Smooth muscle cell (in vitro differentiated cells): ENCODE measurements at regions not wholly inside any gene's neighbourhood (a gene's known extent, or its start where the extent isn't known, plus 50 kb on each side); places are given as distances from the start of the nearest gene placed in this dataset.

Experiments used
- DNase-seq: peaks from one replicate; lab custom pipeline; 2025; ENCODE audit not compliant: unreplicated experiment; lab: John Stamatoyannopoulos, UW
- H2AFZ ChIP-seq: fragments of 200-600 bp; sonication (generic); 2 replicates; pipeline ENCODE4 v1.6.0; 2016; ENCODE audit warnings: antibody characterized with exemption, low read depth, mild to moderate bottlenecking
- H3F3A ChIP-seq: fragments of 200-600 bp; sonication (generic); 2 replicates; pipeline ENCODE4 v1.6.0; 2017; ENCODE audit warnings: antibody characterized with exemption, low read depth
- H3K27ac ChIP-seq: fragments of 200-600 bp; sonication (generic); 2 replicates; pipeline ENCODE4 v1.5.1; 2016; ENCODE audit warnings: low read depth, mild to moderate bottlenecking
- H3K27me3 ChIP-seq: fragments of 200-600 bp; sonication (generic); 2 replicates; pipeline ENCODE4 v1.6.1; 2016; ENCODE audit warnings: low read depth, mild to moderate bottlenecking
- H3K36me3 ChIP-seq: fragments of 200-600 bp; sonication (generic); 2 replicates; pipeline ENCODE4 v1.5.1; 2016; ENCODE audit warnings: low read depth
- H3K4me1 ChIP-seq: fragments of 200-600 bp; sonication (generic); 2 replicates; pipeline ENCODE4 v1.5.1; 2016; ENCODE audit warnings: low read depth
- H3K4me2 ChIP-seq: fragments of 200-600 bp; sonication (generic); 2 replicates; pipeline ENCODE4 v1.6.0; 2016; ENCODE audit warnings: mild to moderate bottlenecking
- H3K4me3 ChIP-seq: fragments of 200-600 bp; sonication (generic); 2 replicates; pipeline ENCODE4 v1.5.1; 2016; ENCODE audit warnings: mild to moderate bottlenecking
- H3K79me2 ChIP-seq: fragments of 200-600 bp; sonication (generic); 2 replicates; pipeline ENCODE4 v1.6.0; 2016; ENCODE audit warnings: low read depth, mild to moderate bottlenecking
- H3K9ac ChIP-seq: fragments of 200-600 bp; sonication (generic); 2 replicates; pipeline ENCODE4 v1.6.0; 2016; ENCODE audit warnings: low read depth
- H3K9me3 ChIP-seq: fragments of 200-600 bp; sonication (generic); replicated peaks from 2 replicates; pipeline ENCODE4 v1.5.1; 2016; ENCODE audit warnings: low read depth
- H4K20me1 ChIP-seq: fragments of 200-600 bp; sonication (generic); 2 replicates; pipeline ENCODE4 v1.6.0; 2016; ENCODE audit warnings: low read depth
- CTCF ChIP-seq: fragments of 200-600 bp; sonication (generic); IDR thresholded peaks from 2 replicates; pipeline ENCODE4 v1.5.1; 2017; ENCODE audit warnings: borderline replicate concordance, mild to moderate bottlenecking, antibody characterized with exemption; ENCODE audit not compliant: insufficient read depth, poor library complexity, severe bottlenecking
- WGBS: methylation state at CpG from one replicate; pipeline ENCODE4 v1.1.7; 2016; ENCODE audit warnings: low lambda C conversion rate; 5-methylcytosine and 5-hydroxymethylcytosine counted together

- no peak overlapping the region for H3K4me3 ChIP-seq
- no peaks in the 10 kb centered on the region for H3K79me2 ChIP-seq
- H3K27me3 ChIP-seq, result no peaks in the 10 kb centered on the region
- no peak overlapping the region for H3K4me2 ChIP-seq
- H2AFZ ChIP-seq, result no peak overlapping the region
- TF ChIP-seq CTCF, result no peak
- no peaks in the 10 kb centered on the region for H3K9me3 ChIP-seq
- no peak overlapping the region for H3K9ac ChIP-seq
- peaks cover 5% of the 10 kb centered on the region for H3F3A ChIP-seq
- H4K20me1 ChIP-seq, result no peaks in the 10 kb centered on the region
- H3K27ac ChIP-seq, result peak overlapping the region; percentile 13
- H3K4me1 ChIP-seq, result no peaks in the 10 kb centered on the region
- no peaks in the 10 kb centered on the region for H3K36me3 ChIP-seq
- 85% methylated on average over 3 of the region's 3 CpGs for WGBS
- no peak for DNase-seq
Observed at GRCh38 chr6:130520801-130521200, 155.0 kb downstream of the TMEM200A start.

GRCh38 chr6:130524552-130524951 lies 158.7 kb downstream of the TMEM200A start:
- Histone ChIP-seq H3K9me3 (no peaks in the 10 kb centered on the region), H3K27ac (no peak overlapping the region), H3K4me1 (no peaks in the 10 kb centered on the region), H3K9ac (no peak overlapping the region), H3K36me3 (no peaks in the 10 kb centered on the region), H3K4me3 (no peak overlapping the region), H3K79me2 (no peaks in the 10 kb centered on the region), H2AFZ (no peak overlapping the region), H4K20me1 (no peaks in the 10 kb centered on the region), H3K4me2 (no peak overlapping the region), H3F3A (peaks cover 3% of the 10 kb centered on the region), H3K27me3 (no peaks in the 10 kb centered on the region)
- 92% methylated on average over 5 of the region's 5 CpGs for WGBS
- no peak for TF ChIP-seq CTCF
- DNase-seq, result no peak

- peak overlapping the region; percentile 1 for H2AFZ ChIP-seq
- H3K4me3 ChIP-seq, result no peak overlapping the region
- no peak overlapping the region for H3K4me2 ChIP-seq
- 95% methylated on average over 1 of the region's 1 CpG for whole genome bisulfite sequencing
- DNase-seq, result no peak
- H4K20me1 ChIP-seq, result no peaks in the 10 kb centered on the region
- H3K36me3 ChIP-seq, result no peaks in the 10 kb centered on the region
- H3K27ac ChIP-seq, result no peak overlapping the region
- H3K4me1 ChIP-seq, result no peaks in the 10 kb centered on the region
- no peaks in the 10 kb centered on the region for H3K27me3 ChIP-seq
- H3K79me2 ChIP-seq, result no peaks in the 10 kb centered on the region
- H3F3A ChIP-seq, result no peaks in the 10 kb centered on the region
- TF ChIP-seq CTCF, result no peak
- no peak overlapping the region for H3K9ac ChIP-seq
- no peaks in the 10 kb centered on the region for H3K9me3 ChIP-seq
Observed at GRCh38 chr6:130525408-130525807, 159.6 kb downstream of the TMEM200A start.

- no peaks in the 10 kb centered on the region for H3K36me3 ChIP-seq
- H3K4me1 ChIP-seq, result no peaks in the 10 kb centered on the region
- no peak overlapping the region for H3K4me2 ChIP-seq
Observed at GRCh38 chr6:130526466-130526865, 160.6 kb downstream of the TMEM200A start.

More at GRCh38 chr6:130526466-130526865, 160.6 kb downstream of the TMEM200A start:
- no peak for TF ChIP-seq CTCF
- WGBS, result 78% methylated on average over 3 of the region's 3 CpGs
- no peak overlapping the region for H3K9ac ChIP-seq
- no peak overlapping the region for H2AFZ ChIP-seq
- H3K4me3 ChIP-seq, result no peak overlapping the region
- no peaks in the 10 kb centered on the region for H3K9me3 ChIP-seq
- H3K27ac ChIP-seq, result no peak overlapping the region
- H3F3A ChIP-seq, result no peaks in the 10 kb centered on the region
- H3K79me2 ChIP-seq, result no peaks in the 10 kb centered on the region
- no peak for DNase-seq
- H4K20me1 ChIP-seq, result no peaks in the 10 kb centered on the region
- no peaks in the 10 kb centered on the region for H3K27me3 ChIP-seq
